ENCODE measurements at regions not wholly inside any gene's neighbourhood (a gene's known extent, or its start where the extent isn't known, plus 50 kb on each side); places are given as distances from the start of the nearest gene placed in this dataset.
"Not testable (repeated sequence)": the region's sequence is repeated elsewhere in the genome, so short reads cannot be mapped to it uniquely, and the experiment has no call there.

GRCh38 chr4:60396341-60397049, 803.6 kb upstream of the ADGRL3 start:
- ChIA-PET POLR2A (no interaction called here), CTCF (interaction anchor here (0.6 kb wide), 1 partner anchor 1341 kb away, joined by 3 read pairs; no protein-coding TSS in a partner anchor)
- Histone ChIP-seq H3K4me3 (ENCODE audit: low read depth, low read length) (no peak overlapping the region), H3K27me3 (ENCODE audit: control insufficient read depth, insufficient read depth, low read length) (no peaks in the 10 kb centered on the region), H3K36me3 (ENCODE audit: control insufficient read depth, insufficient read depth, low read length) (no peaks in the 10 kb centered on the region)
- no peak for DNase-seq (ENCODE audit: low read depth)
- no peak for TF ChIP-seq CTCF (IDR thresholded peaks at IDR 0.05; ENCODE audit: insufficient read depth, low read depth, low read length)

- Histone ChIP-seq H3K36me3 (ENCODE audit: control insufficient read depth, insufficient read depth, low read length) (no peaks in the 10 kb centered on the region), H3K27me3 (ENCODE audit: control insufficient read depth, insufficient read depth, low read length) (no peaks in the 10 kb centered on the region), H3K4me3 (ENCODE audit: low read depth, low read length) (no peak overlapping the region)
- no peak for DNase-seq (ENCODE audit: low read depth)
- TF ChIP-seq CTCF (IDR thresholded peaks at IDR 0.05; ENCODE audit: insufficient read depth, low read depth, low read length) = no peak
- ChIA-PET CTCF (interaction anchor here (0.7 kb wide), 1 partner anchor 1152 kb away, joined by 6 read pairs; no protein-coding TSS in a partner anchor), POLR2A (no interaction called here)
Measured at GRCh38 chr4:60400593-60400992, 799.5 kb upstream of the ADGRL3 start.

GRCh38 chr4:60404027-60404426, 796.1 kb upstream of the ADGRL3 start:
- Histone ChIP-seq H3K4me3 (ENCODE audit: low read depth, low read length) (no peak overlapping the region), H3K36me3 (ENCODE audit: control insufficient read depth, insufficient read depth, low read length) (no peaks in the 10 kb centered on the region), H3K27me3 (ENCODE audit: control insufficient read depth, insufficient read depth, low read length) (no peaks in the 10 kb centered on the region)
- CTCF ChIA-PET = no interaction called here
- POLR2A ChIA-PET = no interaction called here
- DNase-seq (ENCODE audit: low read depth) = no peak
- no peak for TF ChIP-seq CTCF (IDR thresholded peaks at IDR 0.05; ENCODE audit: insufficient read depth, low read depth, low read length)

GRCh38 chr4:60422439-60422838, 777.7 kb upstream of the ADGRL3 start:
- H3K4me3 ChIP-seq (ENCODE audit: low read depth, low read length) = no peak overlapping the region
- no peak for TF ChIP-seq CTCF (IDR thresholded peaks at IDR 0.05; ENCODE audit: insufficient read depth, low read depth, low read length)
- POLR2A ChIA-PET = no interaction called here
- H3K36me3 ChIP-seq (ENCODE audit: control insufficient read depth, insufficient read depth, low read length) = no peaks in the 10 kb centered on the region
- no peak for DNase-seq (ENCODE audit: low read depth)
- no peaks in the 10 kb centered on the region for H3K27me3 ChIP-seq (ENCODE audit: control insufficient read depth, insufficient read depth, low read length)
- CTCF ChIA-PET = no interaction called here

GRCh38 chr4:60423573-60424184, 776.4 kb upstream of the ADGRL3 start:
- DNase-seq (ENCODE audit: low read depth); CTCF ChIA-PET: not testable (repeated sequence)

More at GRCh38 chr4:60423573-60424184, 776.4 kb upstream of the ADGRL3 start:
- POLR2A ChIA-PET; H3K27me3 ChIP-seq (ENCODE audit: control insufficient read depth, insufficient read depth, low read length); H3K36me3 ChIP-seq (ENCODE audit: control insufficient read depth, insufficient read depth, low read length); H3K4me3 ChIP-seq (ENCODE audit: low read depth, low read length): not testable (repeated sequence)
